NCI-H1436 treated with DMSO at 0.1 percent for 48 hours (cell line): ENCODE measurements at regions not wholly inside any gene's neighbourhood (a gene's known extent, or its start where the extent isn't known, plus 50 kb on each side); places are given as distances from the start of the nearest gene placed in this dataset.
"Not testable (repeated sequence)": the region's sequence is repeated elsewhere in the genome, so short reads cannot be mapped to it uniquely, and the experiment has no call there.

Source experiments
- DNase-seq: peaks from one replicate; lab custom pipeline; 2025; lab: John Stamatoyannopoulos, UW

GRCh38 chr10:131817866-131818509 lies 82.8 kb upstream of the PPP2R2D start:
- no peak for DNase-seq

DNA sequence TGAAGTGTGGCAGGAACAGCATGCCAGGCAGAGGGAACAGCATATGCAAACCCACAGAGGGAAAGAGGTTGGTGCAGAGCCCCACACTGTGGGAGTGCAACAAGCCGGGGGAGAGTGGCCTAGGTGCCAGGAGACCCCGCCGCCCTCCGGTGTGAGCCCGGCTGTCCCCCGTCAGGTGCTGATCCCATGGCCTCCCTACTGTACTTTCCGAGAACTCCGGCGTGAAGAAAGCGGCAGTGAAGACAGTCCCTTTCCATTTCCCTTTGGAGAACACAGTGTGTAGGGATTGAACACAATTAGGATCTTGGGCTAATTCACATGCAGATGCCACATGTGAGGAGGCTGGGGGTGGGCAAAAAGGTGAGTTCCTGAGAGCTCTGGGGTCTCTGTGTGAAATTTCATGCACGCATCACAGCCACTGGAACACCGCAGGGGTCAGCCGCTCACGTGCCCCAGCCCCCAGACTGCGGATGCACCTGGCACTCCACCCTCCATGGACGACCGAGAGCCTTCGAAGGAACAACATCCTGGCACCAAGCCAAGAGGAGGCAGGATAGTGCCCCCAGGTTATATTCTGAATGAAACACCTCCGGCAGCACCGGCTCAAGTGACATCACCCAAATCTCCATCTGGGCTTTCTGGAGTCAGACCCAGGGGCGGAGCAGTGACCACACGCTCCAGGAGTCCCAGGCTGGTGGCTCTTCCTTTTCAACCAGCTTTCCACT lies 82.1 kb upstream of the PPP2R2D start:
- DNase-seq: no peak

DNA sequence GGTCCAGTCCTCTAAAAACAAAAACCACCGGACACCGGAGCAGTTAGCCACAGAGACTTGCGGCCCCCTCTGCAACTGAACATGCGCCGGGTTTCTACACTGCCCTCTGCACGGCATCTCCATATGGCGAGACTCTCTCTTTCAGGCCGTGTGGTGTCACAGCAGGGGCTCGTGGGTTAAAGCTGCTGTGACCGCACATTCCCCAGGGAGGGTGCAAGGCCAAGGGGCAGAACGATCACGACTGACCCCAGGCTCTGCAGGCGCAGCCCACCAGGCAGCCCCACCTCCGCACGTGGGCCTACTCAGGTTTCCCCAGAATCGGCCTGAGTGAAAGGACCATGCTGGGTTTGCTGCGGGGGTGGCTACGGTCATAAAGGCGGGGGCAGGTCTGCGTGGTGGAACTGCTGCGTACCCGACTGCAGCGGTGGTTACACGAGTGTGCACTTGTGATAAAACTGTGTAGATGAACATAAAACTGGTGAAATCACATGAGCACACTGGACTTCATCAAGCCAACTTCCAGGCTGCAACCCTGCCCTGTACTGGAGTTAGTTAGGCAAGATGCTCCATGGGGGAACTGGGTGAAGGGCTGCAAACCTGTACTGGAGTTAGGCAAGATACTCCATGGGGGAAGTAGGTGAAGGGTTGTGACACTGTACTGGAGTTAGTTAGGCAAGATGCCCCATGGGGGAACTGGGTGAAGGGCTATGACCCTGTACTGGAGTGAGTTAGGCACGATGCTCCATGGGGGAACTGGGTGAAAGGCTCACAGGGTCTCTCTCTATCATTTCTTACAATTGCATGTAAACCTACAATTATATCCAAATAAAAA lies 81.4 kb upstream of the PPP2R2D start:
- no peak for DNase-seq

DNA sequence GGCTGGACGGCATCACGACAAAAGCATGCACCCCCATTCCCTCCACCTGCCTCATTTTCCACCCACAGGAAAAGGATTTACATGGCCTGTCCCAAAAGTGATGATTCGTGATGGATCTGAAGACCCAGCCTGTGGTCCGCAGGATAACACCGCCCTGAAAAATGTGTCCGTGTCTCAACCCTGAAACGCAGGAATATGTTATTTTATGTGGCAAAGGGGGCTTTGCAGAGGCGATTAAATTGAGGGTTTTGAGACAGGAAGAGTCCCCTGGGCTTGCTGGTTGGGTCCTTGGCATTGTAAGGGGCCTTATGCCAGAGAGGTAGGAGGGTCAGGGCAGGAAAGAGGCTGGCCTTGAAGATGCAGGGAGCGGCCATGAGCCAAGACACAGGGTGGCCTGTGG lies 80.2 kb upstream of the PPP2R2D start:
- DNase-seq: no peak

DNA sequence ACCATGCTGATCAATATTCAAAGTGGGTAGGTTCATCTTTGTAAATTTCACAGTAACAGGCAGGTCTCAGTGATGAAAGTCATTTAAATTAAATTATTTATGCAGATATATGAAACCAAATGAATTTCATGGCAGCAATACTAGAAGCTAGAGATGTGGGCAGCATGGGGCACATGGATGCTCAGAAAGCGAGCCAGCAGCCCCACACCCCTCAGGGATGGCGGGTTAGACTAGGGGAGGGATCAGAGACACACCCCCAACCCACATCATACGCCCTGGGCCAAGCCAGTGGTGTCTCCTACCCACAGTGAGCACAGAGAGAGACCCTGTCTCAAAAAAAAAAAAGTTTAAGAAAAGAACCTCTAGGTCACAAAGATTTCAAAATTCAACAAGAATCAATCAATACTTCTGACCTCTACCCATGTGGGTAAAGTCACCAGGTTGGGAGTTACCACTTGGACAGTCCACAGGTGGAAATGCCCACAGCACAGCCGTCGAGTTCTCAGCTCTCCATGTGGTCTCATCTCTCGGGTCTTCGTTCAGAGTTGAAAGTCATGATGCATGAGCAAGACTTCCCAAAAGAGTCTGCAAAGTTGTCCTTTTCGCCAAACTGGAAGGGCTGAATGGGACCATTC lies 79.3 kb upstream of the PPP2R2D start:
- DNase-seq: no peak

DNA sequence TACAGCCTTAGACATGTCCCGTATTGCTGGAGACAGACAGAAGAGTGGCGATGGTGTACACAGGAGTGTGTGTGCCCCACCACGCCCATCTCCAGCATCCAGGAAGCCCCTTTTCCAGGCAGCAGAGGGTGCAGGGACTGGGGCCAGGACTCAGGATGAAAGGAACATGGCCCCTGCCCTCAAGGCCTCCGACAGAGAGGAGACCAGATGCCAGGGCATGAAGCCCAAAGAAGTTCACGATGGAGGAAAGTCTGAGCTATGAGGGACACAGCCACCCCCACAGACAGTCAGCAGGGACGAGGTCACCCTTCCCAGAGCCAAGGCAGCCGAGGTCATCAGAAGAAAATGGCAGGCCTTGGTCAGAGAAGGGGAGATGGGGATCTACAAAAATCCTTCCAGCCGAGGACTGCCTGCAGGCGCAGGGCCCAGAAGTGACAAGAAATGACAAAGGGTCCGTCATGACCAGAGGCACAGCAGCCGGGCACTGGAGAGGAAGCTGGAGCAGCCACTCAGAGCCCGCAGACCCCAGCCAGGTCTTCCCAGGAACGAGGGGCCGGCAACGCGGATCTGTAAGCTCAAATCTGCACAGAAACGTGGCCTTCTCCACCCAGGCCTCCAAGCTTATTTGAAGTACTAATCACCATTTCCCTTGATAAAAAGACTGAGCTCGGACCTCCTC lies 78.7 kb upstream of the PPP2R2D start:
- DNase-seq: no peak

DNA sequence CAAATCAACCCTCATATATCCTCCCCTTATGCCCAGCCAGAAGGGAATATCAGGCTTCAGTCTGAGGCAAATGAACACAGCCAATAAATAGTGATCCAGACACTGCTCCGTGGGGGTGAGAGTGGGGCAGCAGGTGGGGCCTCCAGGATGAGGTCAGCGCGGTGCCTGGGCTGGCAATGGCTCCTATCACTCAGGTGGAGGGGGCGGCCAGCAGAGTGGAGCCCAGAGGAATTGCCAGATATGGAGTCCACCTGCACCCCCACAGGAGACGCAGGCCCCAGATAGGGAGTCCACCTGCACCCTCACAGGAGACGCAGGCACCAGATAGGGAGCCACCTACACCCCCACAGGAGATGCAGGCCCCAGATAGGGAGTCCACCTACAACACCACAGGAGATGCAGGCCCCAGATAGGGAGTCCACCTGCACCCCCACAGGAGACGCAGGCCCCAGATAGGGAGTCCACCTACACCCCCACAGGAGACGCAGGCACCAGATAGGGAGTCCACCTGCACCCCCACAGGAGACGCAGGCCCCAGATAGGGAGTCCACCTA lies 78.0 kb upstream of the PPP2R2D start:
- no peak for DNase-seq

DNA sequence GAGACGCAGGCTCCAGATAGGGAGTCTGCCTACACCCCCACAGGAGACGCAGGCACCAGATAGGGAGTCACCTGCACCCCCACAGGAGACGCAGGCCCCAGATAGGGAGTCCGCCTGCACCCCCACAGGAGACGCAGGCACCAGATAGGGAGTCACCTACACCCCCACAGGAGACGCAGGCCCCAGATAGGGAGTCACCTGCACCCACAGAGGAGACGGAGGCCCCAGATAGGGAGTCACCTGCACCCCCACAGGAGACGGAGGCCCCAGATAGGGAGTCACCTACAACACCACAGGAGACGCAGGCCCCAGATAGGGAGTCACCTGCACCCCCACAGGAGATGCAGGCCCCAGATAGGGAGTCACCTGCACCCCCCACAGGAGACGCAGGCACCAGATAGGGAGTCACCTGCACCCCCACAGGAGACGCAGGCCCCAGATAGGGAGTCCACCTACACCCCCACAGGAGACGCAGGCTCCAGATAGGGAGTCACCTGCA lies 77.2 kb upstream of the PPP2R2D start:
- DNase-seq: not testable (repeated sequence)

- no peak for DNase-seq
Measured at GRCh38 chr10:131824371-131825149, 76.2 kb upstream of the PPP2R2D start.

GRCh38 chr10:131825150-131825848 lies 75.5 kb upstream of the PPP2R2D start:
- DNase-seq: no peak

DNA sequence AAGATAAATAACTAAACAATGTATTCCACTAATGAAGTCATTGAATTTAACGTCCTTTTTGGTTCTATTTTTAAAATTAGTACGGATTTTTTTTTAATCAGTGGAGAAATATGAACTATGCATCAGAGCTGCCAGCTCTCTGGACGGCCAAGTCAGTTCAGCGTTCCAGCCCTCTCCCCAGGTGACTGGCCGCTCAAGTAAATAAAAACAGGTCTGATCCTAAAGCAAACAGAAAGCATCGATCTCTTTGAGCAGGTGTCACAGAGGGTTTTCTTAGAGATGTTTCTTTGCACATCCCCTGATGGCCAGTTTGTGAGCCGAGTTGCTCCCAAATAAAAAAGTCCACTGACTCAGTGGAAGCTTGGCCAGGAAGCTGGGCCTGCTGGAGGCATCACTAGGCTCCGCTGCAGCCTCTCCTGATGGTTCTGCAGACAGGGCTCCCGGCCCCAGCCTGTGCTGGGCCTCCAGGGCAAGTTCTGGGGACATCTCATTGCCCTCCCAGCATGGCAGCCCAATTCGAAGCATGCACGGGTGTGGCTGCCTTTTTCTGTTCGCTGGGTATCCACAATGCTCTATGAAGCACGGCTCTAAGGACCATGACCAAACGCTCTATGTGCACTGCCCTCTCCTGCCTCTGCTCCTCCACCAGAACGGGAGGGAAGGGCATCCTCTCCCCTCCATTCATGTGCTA lies 74.7 kb upstream of the PPP2R2D start:
- no peak for DNase-seq

DNA sequence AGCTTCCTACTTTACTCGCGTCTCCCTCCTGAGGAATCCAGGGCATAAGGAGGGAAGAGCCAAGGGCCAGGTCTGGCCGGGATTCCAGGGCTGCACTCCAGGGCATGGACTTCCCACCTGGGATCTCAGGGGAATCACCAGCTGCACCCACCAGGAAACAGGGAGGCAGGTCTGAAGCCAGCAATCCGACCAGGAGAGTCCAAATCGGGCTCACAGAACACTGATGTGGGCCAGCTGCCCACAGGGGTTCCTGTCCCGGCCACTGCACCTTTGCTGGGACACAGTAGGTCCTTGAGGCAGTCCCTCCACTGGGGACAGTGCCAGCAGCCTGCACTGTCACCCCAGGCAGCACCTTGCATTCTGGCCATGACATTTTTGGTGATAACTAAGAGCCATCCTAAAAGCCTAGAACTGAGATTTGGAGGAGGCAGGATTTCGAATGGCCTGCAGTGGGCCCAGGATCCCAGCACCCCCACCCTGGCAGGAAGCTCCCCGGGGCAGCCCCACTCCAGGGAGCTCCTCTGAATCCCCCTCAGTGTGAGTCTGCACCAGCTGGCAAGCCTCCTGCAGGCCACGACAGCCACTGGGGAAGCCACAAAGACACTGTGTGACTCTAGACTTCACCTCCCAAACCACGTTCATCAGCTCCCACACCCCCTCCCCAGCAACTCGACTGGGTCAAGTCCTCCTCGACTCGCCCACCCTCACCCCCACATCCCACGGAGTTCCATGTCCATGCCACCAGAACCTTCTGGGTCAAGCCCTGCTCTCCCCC lies 71.5 kb upstream of the PPP2R2D start:
- no peak for DNase-seq

DNA sequence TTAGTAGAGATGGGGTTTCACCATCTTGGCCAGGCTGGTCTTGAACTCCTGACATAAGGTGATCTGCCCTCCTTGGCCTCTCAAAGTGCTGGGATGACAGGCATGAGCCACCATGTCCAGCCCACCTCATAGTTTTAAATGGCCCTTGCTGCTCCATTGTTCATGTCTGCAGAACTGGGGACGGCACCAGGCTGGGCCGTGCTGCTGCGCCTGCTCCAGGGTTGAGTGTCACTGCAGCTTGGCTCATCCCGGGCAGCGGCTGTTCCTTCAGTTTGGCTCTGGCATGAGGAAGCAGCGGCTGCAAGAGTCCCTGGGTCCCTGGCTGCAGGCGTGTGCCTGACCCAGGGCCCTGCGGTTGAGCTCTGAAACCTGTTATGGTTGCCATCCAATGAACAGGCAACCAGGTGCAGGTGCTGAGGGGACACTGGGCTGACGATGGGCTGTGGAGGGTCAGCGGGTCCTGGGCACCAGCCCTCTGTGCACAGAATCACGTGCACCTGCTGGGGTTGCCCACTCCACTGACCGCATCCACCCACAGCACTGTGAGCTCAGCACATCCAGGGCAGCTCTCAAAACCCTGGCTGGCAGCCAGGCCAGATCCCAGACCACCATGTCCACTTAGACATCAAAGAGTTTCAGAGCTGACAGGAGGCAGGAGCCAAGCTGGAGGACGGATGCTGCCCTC lies 70.2 kb upstream of the PPP2R2D start:
- DNase-seq: no peak

GRCh38 chr10:131831561-131831960 lies 69.2 kb upstream of the PPP2R2D start:
- no peak for DNase-seq

DNA sequence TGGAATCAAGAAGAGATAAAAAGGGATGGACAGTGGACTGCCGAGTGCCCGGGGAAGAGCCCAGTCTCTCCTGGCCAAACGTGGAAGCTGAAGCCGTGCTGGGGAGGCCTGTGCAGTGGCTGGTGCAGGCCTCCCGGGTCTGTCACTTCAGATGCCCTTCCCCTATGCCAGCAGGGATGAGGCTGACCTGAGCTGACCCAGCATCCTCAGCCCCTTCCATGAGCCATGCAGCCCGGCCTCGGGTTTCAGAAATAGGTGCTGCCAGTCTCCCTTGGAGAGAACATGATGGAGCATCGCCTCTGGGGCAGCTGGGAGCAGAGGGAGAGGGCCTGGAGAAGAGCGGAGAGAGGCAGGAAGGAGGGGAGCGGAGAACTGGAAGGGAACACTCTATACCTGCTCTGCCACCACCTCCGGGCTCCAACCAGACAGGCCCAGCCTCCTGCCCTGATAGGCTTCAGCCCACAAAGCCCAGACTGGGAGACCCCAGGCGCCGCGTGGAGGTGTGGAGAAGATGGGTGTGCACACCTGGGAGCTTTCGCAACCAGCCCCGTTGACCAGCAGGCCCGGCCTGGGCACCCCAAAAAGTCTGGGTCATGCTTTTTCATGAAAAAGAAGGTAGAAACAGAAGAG lies 68.6 kb upstream of the PPP2R2D start:
- DNase-seq: no peak

DNA sequence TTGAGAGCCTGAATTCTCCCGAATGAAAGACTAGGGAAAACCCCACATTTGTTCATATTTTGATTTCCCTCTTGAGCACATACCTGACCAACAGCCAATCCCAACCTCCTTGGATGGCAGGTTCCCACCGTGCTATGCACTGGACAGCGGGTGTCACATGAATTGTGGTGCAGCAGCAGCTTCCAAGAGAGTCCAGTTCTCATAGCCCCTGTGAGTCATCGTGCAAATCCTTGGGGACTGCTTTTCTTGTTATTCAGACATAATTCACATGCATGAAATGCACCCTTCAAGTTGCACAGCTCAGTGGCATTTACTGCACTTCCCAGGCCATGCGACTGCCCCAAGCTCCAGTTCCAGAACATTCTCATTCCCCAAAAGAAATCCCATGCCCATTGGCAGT lies 67.8 kb upstream of the PPP2R2D start:
- no peak for DNase-seq

DNA sequence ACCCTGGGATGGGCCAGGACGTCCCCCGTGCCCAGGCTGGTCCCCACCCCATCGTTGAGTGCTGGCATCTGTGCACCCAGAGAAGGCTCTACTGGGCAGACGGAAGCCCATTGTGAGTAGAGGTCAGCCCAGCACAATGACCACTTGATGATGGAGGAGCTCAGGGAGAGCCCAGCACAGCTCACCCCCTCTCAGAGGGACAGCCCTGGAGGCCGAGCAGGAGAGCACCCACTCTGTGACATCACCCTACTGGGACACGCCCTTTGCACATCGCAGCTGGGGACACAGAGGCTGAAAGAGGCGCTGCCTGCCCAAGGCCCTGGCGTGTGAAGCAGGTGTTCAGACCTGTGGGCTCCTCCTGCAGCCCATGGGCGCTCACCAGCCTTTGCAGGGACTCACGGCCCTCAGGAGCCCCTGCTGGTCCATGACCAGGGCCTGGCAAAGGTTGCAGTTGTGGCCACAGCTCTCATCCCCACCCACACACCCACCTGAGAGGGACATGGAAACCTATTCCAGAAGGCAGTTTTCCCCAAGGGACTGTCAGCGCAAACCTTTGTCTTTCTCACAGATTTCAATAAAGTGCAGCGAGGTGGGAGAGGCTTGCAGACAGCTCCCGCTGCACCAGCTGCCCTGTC lies 67.2 kb upstream of the PPP2R2D start:
- DNase-seq: no peak
